Natural killer cell (primary cell): ENCODE measurements at regions not wholly inside any gene's neighbourhood (a gene's known extent, or its start where the extent isn't known, plus 50 kb on each side); places are given as distances from the start of the nearest gene placed in this dataset.

Experiments used
- ATAC-seq, 3 donors: fragments of 150-1000 bp in 2 of 3; fragments of 200-7000 bp in 1 of 3; cut with Tn5 transposase; 1 replicate in 1 of 3; 2 replicates in 2 of 3; pipeline ENCODE4 v1.10.0; 2021; ENCODE audit warnings: mild to moderate bottlenecking in 2 of 3, moderate library complexity in 2 of 3
- DNase-seq, 2 donors: peaks; one replicate each; pipeline versions ENCODE4 v3.0.0 to v3.0.0-alpha.2; 2013 to 2021; ENCODE audit warnings: mixed read lengths in 1 of 2
- H3K27ac ChIP-seq: one replicate; pipeline ENCODE4 v1.5.1; 2013; ENCODE audit warnings: mild to moderate bottlenecking, low read length
- H3K27me3 ChIP-seq: one replicate; pipeline ENCODE4 v1.6.1; 2013; ENCODE audit warnings: low read length; ENCODE audit not compliant: control insufficient read depth, insufficient read depth
- H3K36me3 ChIP-seq: one replicate; pipeline ENCODE4 v1.6.1; 2013; ENCODE audit warnings: low read length; ENCODE audit not compliant: control insufficient read depth, insufficient read depth
- H3K4me1 ChIP-seq: one replicate; pipeline ENCODE4 v1.6.1; 2013; ENCODE audit warnings: low read length; ENCODE audit not compliant: control insufficient read depth, insufficient read depth
- H3K4me3 ChIP-seq: one replicate; pipeline ENCODE4 v1.5.1; 2013; ENCODE audit warnings: low read length
- H3K9me3 ChIP-seq: one replicate; pipeline ENCODE4 v1.6.1; 2013; ENCODE audit warnings: low read length; ENCODE audit not compliant: control insufficient read depth, insufficient read depth
- H3K27ac Mint-ChIP-seq, 2 donors: one replicate each; pipeline ENCODE4 v1.8.0; 2022; ENCODE audit warnings: mild to moderate bottlenecking in 2 of 2, mixed read lengths in 2 of 2, moderate library complexity in 1 of 2
- H3K27me3 Mint-ChIP-seq, 2 donors: one replicate each; pipeline ENCODE4 v1.8.0; 2022; ENCODE audit warnings: low read depth in 2 of 2, mixed read lengths in 2 of 2
- H3K36me3 Mint-ChIP-seq: one replicate; pipeline ENCODE4 v1.8.0; 2022; ENCODE audit warnings: mixed read lengths
- H3K4me1 Mint-ChIP-seq, 2 donors: one replicate each; pipeline ENCODE4 v1.8.0; 2022; ENCODE audit warnings: mixed read lengths in 2 of 2
- H3K4me3 Mint-ChIP-seq: one replicate; pipeline ENCODE4 v1.8.0; 2022; ENCODE audit warnings: mild to moderate bottlenecking, moderate library complexity, mixed read lengths
- H3K9me3 Mint-ChIP-seq, 2 donors: one replicate each; pipeline ENCODE4 v1.8.0; 2022; ENCODE audit warnings: mixed read lengths in 2 of 2
- WGBS: methylation state at CpG from one replicate; pipeline ENCODE4 v1.1.7; 2013; ENCODE audit warnings: missing lambda C conversion rate; ENCODE audit not compliant: insufficient coverage; 5-methylcytosine and 5-hydroxymethylcytosine counted together
- intact Hi-C: fragments of 100-400 bp; cut with micrococcal nuclease; formaldehyde crosslinking; loops from one replicate; pipeline ENCODE4 v1.14.2; 2022
- TF ChIP-seq, protein P1 (sequence below): fragments of 200-600 bp; IDR thresholded peaks from one replicate; pipeline ENCODE4 v1.8.0; 2022; ENCODE audit warnings: antibody characterized with exemption

DNA sequence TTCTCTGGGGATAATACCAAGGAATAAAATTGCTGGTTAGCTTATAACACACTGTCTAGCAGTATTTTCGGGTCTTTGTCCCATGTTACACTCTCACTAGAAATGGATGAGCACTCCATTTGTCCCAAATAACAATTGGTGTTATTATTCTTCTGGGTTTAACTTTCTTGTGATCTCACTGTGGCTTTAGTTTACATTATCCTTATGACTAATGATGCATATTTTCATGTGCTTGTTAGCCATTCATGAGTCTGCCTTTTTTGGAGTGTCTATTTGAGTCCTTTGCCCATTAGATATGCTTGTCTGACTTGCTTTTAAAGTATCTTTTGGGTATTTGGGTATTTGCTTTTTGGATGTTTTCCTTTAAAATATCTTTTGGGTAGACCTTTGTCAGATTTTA, 372.9 kb upstream of the TENM3 start:
- H3K4me1 ChIP-seq: no peaks in the 10 kb centered on the region
- Mint-ChIP-seq H3K27me3 (no peaks in the 10 kb centered on the region), H3K27ac (no peak overlapping the region), H3K4me1 (no peaks in the 10 kb centered on the region), H3K36me3 (no peaks in the 10 kb centered on the region), H3K4me3 (no peak overlapping the region), H3K9me3 (peaks cover 6 to 8% of the 10 kb centered on the region in 2 donors)
- no peaks in the 10 kb centered on the region for H3K9me3 ChIP-seq
- TF ChIP-seq, protein P1, sequence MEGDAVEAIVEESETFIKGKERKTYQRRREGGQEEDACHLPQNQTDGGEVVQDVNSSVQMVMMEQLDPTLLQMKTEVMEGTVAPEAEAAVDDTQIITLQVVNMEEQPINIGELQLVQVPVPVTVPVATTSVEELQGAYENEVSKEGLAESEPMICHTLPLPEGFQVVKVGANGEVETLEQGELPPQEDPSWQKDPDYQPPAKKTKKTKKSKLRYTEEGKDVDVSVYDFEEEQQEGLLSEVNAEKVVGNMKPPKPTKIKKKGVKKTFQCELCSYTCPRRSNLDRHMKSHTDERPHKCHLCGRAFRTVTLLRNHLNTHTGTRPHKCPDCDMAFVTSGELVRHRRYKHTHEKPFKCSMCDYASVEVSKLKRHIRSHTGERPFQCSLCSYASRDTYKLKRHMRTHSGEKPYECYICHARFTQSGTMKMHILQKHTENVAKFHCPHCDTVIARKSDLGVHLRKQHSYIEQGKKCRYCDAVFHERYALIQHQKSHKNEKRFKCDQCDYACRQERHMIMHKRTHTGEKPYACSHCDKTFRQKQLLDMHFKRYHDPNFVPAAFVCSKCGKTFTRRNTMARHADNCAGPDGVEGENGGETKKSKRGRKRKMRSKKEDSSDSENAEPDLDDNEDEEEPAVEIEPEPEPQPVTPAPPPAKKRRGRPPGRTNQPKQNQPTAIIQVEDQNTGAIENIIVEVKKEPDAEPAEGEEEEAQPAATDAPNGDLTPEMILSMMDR: no peak
- H3K36me3 ChIP-seq: no peaks in the 10 kb centered on the region
- ATAC-seq: no peak
- no peak for DNase-seq
- intact Hi-C loops: no loop called here
- WGBS: 100% methylated on average over 1 of the region's 1 CpG
- no peak overlapping the region for H3K4me3 ChIP-seq
- H3K27me3 ChIP-seq: no peaks in the 10 kb centered on the region
- H3K27ac ChIP-seq: no peak overlapping the region

DNA sequence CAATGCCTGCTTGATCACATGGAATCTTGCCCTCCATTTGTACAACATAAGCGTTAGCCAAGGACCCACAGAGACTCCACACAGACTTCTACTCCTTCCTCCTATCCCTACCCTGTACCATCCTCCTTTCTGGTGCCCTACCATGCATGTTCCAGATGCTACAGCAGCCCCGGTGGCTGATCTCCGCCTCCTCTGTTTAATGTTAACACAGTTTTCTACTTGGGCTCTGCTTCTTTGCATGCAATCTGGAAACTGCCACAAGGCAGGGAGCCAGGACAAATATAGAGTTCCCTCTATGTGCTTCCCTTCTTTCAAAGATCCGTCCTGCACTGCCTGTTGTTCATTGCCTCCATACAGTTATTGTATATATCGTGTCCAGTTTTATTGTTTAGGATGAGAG, 368.6 kb upstream of the TENM3 start:
- Mint-ChIP-seq H3K4me3 (no peak overlapping the region), H3K4me1 (no peaks in the 10 kb centered on the region), H3K9me3 (peaks cover 8 to 11% of the 10 kb centered on the region in 2 donors), H3K27me3 (no peaks in the 10 kb centered on the region), H3K36me3 (no peaks in the 10 kb centered on the region), H3K27ac (no peak overlapping the region)
- H3K27ac ChIP-seq: no peak overlapping the region
- H3K9me3 ChIP-seq: no peaks in the 10 kb centered on the region
- DNase-seq: no peak
- no peaks in the 10 kb centered on the region for H3K36me3 ChIP-seq
- no peak for ATAC-seq
- H3K4me1 ChIP-seq: no peaks in the 10 kb centered on the region
- intact Hi-C loops: no loop called here
- TF ChIP-seq, protein P1: no peak
- H3K4me3 ChIP-seq: no peak overlapping the region
- 78% methylated on average over 5 of the region's 5 CpGs for WGBS
- H3K27me3 ChIP-seq: no peaks in the 10 kb centered on the region

DNA sequence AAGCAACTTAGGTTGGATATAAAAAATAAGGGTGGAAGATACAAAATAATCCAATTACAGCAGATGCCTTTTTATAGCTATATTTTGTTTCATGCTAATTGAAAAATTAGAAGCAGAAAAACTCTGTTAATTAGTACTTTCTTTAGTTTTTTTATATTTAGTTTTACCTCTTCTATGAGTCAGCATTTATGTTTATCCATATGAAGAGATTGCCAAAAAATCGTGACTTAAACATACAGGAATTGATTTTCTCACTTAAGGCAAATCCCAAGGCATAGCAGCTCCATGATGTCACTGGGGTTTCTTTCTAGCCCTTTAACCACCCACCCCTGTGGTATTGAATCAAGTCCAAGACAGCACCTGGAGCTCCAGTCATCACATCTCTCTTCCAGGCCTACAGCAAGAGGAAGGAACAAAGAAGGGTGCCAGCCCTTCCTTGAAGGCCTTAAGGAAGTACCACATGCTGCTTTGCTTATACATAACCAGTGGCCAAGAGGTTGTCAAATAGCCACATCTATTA, 365.8 kb upstream of the TENM3 start:
- Histone ChIP-seq H3K27ac (no peak overlapping the region), H3K4me1 (no peaks in the 10 kb centered on the region), H3K9me3 (no peaks in the 10 kb centered on the region), H3K36me3 (no peaks in the 10 kb centered on the region), H3K27me3 (no peaks in the 10 kb centered on the region), H3K4me3 (no peak overlapping the region)
- H3K36me3 Mint-ChIP-seq: no peaks in the 10 kb centered on the region
- peaks cover 8 to 12% of the 10 kb centered on the region in 2 donors for H3K9me3 Mint-ChIP-seq
- no peaks in the 10 kb centered on the region for H3K27me3 Mint-ChIP-seq
- no peak for DNase-seq
- no peak overlapping the region for H3K27ac Mint-ChIP-seq
- WGBS: 50% methylated on average over 1 of the region's 1 CpG
- ATAC-seq: no peak
- TF ChIP-seq, protein P1: no peak
- intact Hi-C loops: no loop called here
- no peak overlapping the region for H3K4me3 Mint-ChIP-seq
- H3K4me1 Mint-ChIP-seq: no peaks in the 10 kb centered on the region

DNA sequence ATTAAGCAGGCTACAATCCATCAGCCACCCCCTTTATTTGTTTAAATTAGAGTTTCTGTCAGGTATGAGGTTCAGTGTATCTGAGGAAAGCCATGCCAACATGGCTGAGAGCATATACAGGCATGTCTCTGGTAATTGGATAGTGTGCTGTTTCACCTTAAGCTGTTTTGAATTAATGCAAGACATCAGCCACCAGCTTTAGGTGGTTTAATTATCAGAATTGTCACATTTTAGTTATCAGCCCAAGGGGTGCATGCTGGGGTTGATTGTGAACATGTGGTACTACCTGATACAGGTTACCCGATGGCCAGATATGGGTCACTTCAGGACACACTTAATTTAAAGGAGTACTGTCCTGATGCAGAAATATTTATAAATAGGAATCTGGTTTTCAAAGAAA, 353.2 kb upstream of the TENM3 start:
- no peaks in the 10 kb centered on the region for H3K36me3 Mint-ChIP-seq
- Histone ChIP-seq H3K27ac (no peak overlapping the region), H3K4me3 (no peak overlapping the region), H3K9me3 (no peaks in the 10 kb centered on the region), H3K4me1 (no peaks in the 10 kb centered on the region), H3K36me3 (no peaks in the 10 kb centered on the region), H3K27me3 (no peaks in the 10 kb centered on the region)
- H3K4me1 Mint-ChIP-seq: no peaks in the 10 kb centered on the region
- no peak overlapping the region for H3K27ac Mint-ChIP-seq
- DNase-seq (no peak), ATAC-seq (no peak)
- H3K4me3 Mint-ChIP-seq: no peak overlapping the region
- 75% methylated on average over 1 of the region's 1 CpG for WGBS
- intact Hi-C loops: no loop called here
- H3K27me3 Mint-ChIP-seq: no peaks in the 10 kb centered on the region
- TF ChIP-seq, protein P1: no peak
- H3K9me3 Mint-ChIP-seq: peaks cover 7 to 18% of the 10 kb centered on the region in 2 donors
